IgD-negative memory B cell (primary cell): ENCODE measurements at regions not wholly inside any gene's neighbourhood (a gene's known extent, or its start where the extent isn't known, plus 50 kb on each side); places are given as distances from the start of the nearest gene placed in this dataset.

Source experiments
- H3K27ac Mint-ChIP-seq, 3 donors: one replicate each; pipeline ENCODE4 v1.8.0; 2020 to 2022; ENCODE audit warnings: mild to moderate bottlenecking in 3 of 3, mixed read lengths in 3 of 3, moderate library complexity in 1 of 3
- H3K27me3 Mint-ChIP-seq: one replicate; pipeline ENCODE4 v1.8.0; 2021; ENCODE audit warnings: mixed read lengths
- H3K36me3 Mint-ChIP-seq: one replicate; pipeline ENCODE4 v1.8.0; 2020; ENCODE audit warnings: mild to moderate bottlenecking, mixed read lengths
- H3K4me1 Mint-ChIP-seq, 3 donors: one replicate each; pipeline ENCODE4 v1.8.0; 2020 to 2022; ENCODE audit warnings: mixed read lengths in 3 of 3, mild to moderate bottlenecking in 1 of 3
- H3K4me3 Mint-ChIP-seq, 4 donors: one replicate each; pipeline ENCODE4 v1.8.0; 2020 to 2022; ENCODE audit warnings: mild to moderate bottlenecking in 4 of 4, mixed read lengths in 4 of 4, moderate library complexity in 3 of 4
- H3K9me3 Mint-ChIP-seq, 3 donors: one replicate each; pipeline ENCODE4 v1.8.0; 2020 to 2021; ENCODE audit warnings: mixed read lengths in 3 of 3, mild to moderate bottlenecking in 1 of 3

GRCh38 chr1:82879701-82880305 is 1079.1 kb downstream of the ADGRL2 start:
- no peaks in the 10 kb centered on the region for H3K36me3 Mint-ChIP-seq
- no peak overlapping the region for H3K27ac Mint-ChIP-seq
- H3K4me1 Mint-ChIP-seq: peaks cover 0 to 2% (median 0%) of the 10 kb centered on the region in 3 donors
- H3K27me3 Mint-ChIP-seq: peaks cover 2% of the 10 kb centered on the region
- H3K9me3 Mint-ChIP-seq: no peaks in the 10 kb centered on the region
- no peak overlapping the region for H3K4me3 Mint-ChIP-seq

GRCh38 chr1:82875170-82875569 is 1074.4 kb downstream of the ADGRL2 start:
- no peaks in the 10 kb centered on the region for H3K36me3 Mint-ChIP-seq
- no peaks in the 10 kb centered on the region for H3K4me1 Mint-ChIP-seq
- no peak overlapping the region for H3K4me3 Mint-ChIP-seq
- no peaks in the 10 kb centered on the region for H3K27me3 Mint-ChIP-seq
- H3K27ac Mint-ChIP-seq: no peak overlapping the region
- peaks cover 0 to 6% (median 0%) of the 10 kb centered on the region in 3 donors for H3K9me3 Mint-ChIP-seq

- Mint-ChIP-seq H3K9me3 (peaks cover 0 to 6% (median 0%) of the 10 kb centered on the region in 3 donors), H3K4me1 (no peaks in the 10 kb centered on the region), H3K36me3 (no peaks in the 10 kb centered on the region), H3K27ac (no peak overlapping the region), H3K27me3 (no peaks in the 10 kb centered on the region), H3K4me3 (no peak overlapping the region)
Observed at GRCh38 chr1:82874041-82874440, 1073.3 kb downstream of the ADGRL2 start.

GRCh38 chr1:82870332-82870731 is 1069.6 kb downstream of the ADGRL2 start:
- Mint-ChIP-seq H3K27me3 (peaks cover 2% of the 10 kb centered on the region), H3K36me3 (no peaks in the 10 kb centered on the region), H3K27ac (no peak overlapping the region), H3K9me3 (peaks cover 2 to 6% (median 4%) of the 10 kb centered on the region in 3 donors), H3K4me3 (no peak overlapping the region), H3K4me1 (no peaks in the 10 kb centered on the region)

GRCh38 chr1:82867781-82868180 is 1067.0 kb downstream of the ADGRL2 start:
- Mint-ChIP-seq H3K9me3 (peaks cover 0 to 4% (median 2%) of the 10 kb centered on the region in 3 donors), H3K4me3 (no peak overlapping the region), H3K27ac (no peak overlapping the region), H3K4me1 (no peaks in the 10 kb centered on the region), H3K27me3 (peaks cover 2% of the 10 kb centered on the region), H3K36me3 (no peaks in the 10 kb centered on the region)

- Mint-ChIP-seq H3K36me3 (no peaks in the 10 kb centered on the region), H3K27me3 (peaks cover 1% of the 10 kb centered on the region)
Observed at GRCh38 chr1:82861749-82862148, 1061.0 kb downstream of the ADGRL2 start.

GRCh38 chr1:82858031-82858430 is 1057.3 kb downstream of the ADGRL2 start:
- Mint-ChIP-seq H3K9me3 (peaks cover 0 to 3% (median 0%) of the 10 kb centered on the region in 3 donors), H3K27ac (no peak overlapping the region), H3K36me3 (no peaks in the 10 kb centered on the region), H3K27me3 (peaks cover 1% of the 10 kb centered on the region), H3K4me3 (no peak overlapping the region), H3K4me1 (peaks cover 0 to 1% (median 0%) of the 10 kb centered on the region in 3 donors)

More at GRCh38 chr1:82861749-82862148, 1061.0 kb downstream of the ADGRL2 start:
- H3K9me3 Mint-ChIP-seq: peaks cover 0 to 3% (median 0%) of the 10 kb centered on the region in 3 donors
- H3K4me1 Mint-ChIP-seq: peaks cover 0 to 1% (median 0%) of the 10 kb centered on the region in 3 donors
- H3K4me3 Mint-ChIP-seq: no peak overlapping the region
- H3K27ac Mint-ChIP-seq: no peak overlapping the region

GRCh38 chr1:82849460-82849859 is 1048.7 kb downstream of the ADGRL2 start:
- Mint-ChIP-seq H3K27ac (no peak overlapping the region), H3K36me3 (no peaks in the 10 kb centered on the region), H3K27me3 (no peaks in the 10 kb centered on the region)

GRCh38 chr1:82848043-82848442 is 1047.3 kb downstream of the ADGRL2 start:
- no peak overlapping the region for H3K27ac Mint-ChIP-seq
- no peaks in the 10 kb centered on the region for H3K27me3 Mint-ChIP-seq
- H3K36me3 Mint-ChIP-seq: no peaks in the 10 kb centered on the region
- peaks cover 0 to 2% (median 0%) of the 10 kb centered on the region in 3 donors for H3K9me3 Mint-ChIP-seq
- H3K4me1 Mint-ChIP-seq: no peaks in the 10 kb centered on the region
- no peak overlapping the region for H3K4me3 Mint-ChIP-seq

More at GRCh38 chr1:82849460-82849859, 1048.7 kb downstream of the ADGRL2 start:
- Mint-ChIP-seq H3K4me3 (no peak overlapping the region), H3K9me3 (peaks cover 0 to 2% (median 0%) of the 10 kb centered on the region in 3 donors), H3K4me1 (no peaks in the 10 kb centered on the region)

- Mint-ChIP-seq H3K27me3 (peaks cover 1% of the 10 kb centered on the region), H3K36me3 (no peaks in the 10 kb centered on the region), H3K9me3 (no peaks in the 10 kb centered on the region), H3K4me3 (no peak overlapping the region), H3K27ac (no peak overlapping the region), H3K4me1 (no peaks in the 10 kb centered on the region)
Observed at GRCh38 chr1:82845866-82846265, 1045.1 kb downstream of the ADGRL2 start.

GRCh38 chr1:82844911-82845827 is 1044.4 kb downstream of the ADGRL2 start:
- Mint-ChIP-seq H3K4me3 (no peak overlapping the region), H3K9me3 (peaks cover 0 to 2% (median 0%) of the 10 kb centered on the region in 3 donors)

GRCh38 chr1:82844447-82844846 is 1043.7 kb downstream of the ADGRL2 start:
- Mint-ChIP-seq H3K4me3 (no peak overlapping the region), H3K27ac (no peak overlapping the region), H3K36me3 (no peaks in the 10 kb centered on the region), H3K4me1 (no peaks in the 10 kb centered on the region), H3K27me3 (peaks cover 1% of the 10 kb centered on the region), H3K9me3 (peaks cover 0 to 2% (median 0%) of the 10 kb centered on the region in 3 donors)

More at GRCh38 chr1:82844911-82845827, 1044.4 kb downstream of the ADGRL2 start:
- no peak overlapping the region for H3K27ac Mint-ChIP-seq
- no peaks in the 10 kb centered on the region for H3K36me3 Mint-ChIP-seq
- peaks cover 1% of the 10 kb centered on the region for H3K27me3 Mint-ChIP-seq
- H3K4me1 Mint-ChIP-seq: no peaks in the 10 kb centered on the region

- no peak overlapping the region for H3K27ac Mint-ChIP-seq
- H3K36me3 Mint-ChIP-seq: no peaks in the 10 kb centered on the region
- peaks cover 1% of the 10 kb centered on the region for H3K27me3 Mint-ChIP-seq
- H3K9me3 Mint-ChIP-seq: peaks cover 0 to 2% (median 0%) of the 10 kb centered on the region in 3 donors
- no peaks in the 10 kb centered on the region for H3K4me1 Mint-ChIP-seq
- no peak overlapping the region for H3K4me3 Mint-ChIP-seq
Observed at GRCh38 chr1:82843876-82844275, 1043.1 kb downstream of the ADGRL2 start.

- H3K36me3 Mint-ChIP-seq: no peaks in the 10 kb centered on the region
- H3K4me1 Mint-ChIP-seq: no peaks in the 10 kb centered on the region
- H3K9me3 Mint-ChIP-seq: peaks cover 0 to 2% (median 0%) of the 10 kb centered on the region in 3 donors
- H3K27me3 Mint-ChIP-seq: peaks cover 4% of the 10 kb centered on the region
- H3K4me3 Mint-ChIP-seq: no peak overlapping the region
- no peak overlapping the region for H3K27ac Mint-ChIP-seq
Observed at GRCh38 chr1:82840192-82840591, 1039.5 kb downstream of the ADGRL2 start.

GRCh38 chr1:82837766-82838465 is 1037.2 kb downstream of the ADGRL2 start:
- Mint-ChIP-seq H3K27me3 (peaks cover 4% of the 10 kb centered on the region), H3K4me3 (no peak overlapping the region), H3K27ac (no peak overlapping the region), H3K36me3 (no peaks in the 10 kb centered on the region), H3K9me3 (peaks cover 0 to 4% (median 2%) of the 10 kb centered on the region in 3 donors), H3K4me1 (no peaks in the 10 kb centered on the region)
